Hematopoietic multipotent progenitor cell treated with erythropoietin and hydrocortisone succinate and interleukin-3 and kit ligand, for 15 days (in vitro differentiated cells): ENCODE measurements at regions not wholly inside any gene's neighbourhood (a gene's known extent, or its start where the extent isn't known, plus 50 kb on each side); places are given as distances from the start of the nearest gene placed in this dataset.
"Not testable (repeated sequence)": the region's sequence is repeated elsewhere in the genome, so short reads cannot be mapped to it uniquely, and the experiment has no call there.

ENCODE experiments used
- DNase-seq: peaks from one replicate; pipeline ENCODE4 v3.0.0-alpha.2; 2015; ENCODE audit warnings: low spot score

DNA sequence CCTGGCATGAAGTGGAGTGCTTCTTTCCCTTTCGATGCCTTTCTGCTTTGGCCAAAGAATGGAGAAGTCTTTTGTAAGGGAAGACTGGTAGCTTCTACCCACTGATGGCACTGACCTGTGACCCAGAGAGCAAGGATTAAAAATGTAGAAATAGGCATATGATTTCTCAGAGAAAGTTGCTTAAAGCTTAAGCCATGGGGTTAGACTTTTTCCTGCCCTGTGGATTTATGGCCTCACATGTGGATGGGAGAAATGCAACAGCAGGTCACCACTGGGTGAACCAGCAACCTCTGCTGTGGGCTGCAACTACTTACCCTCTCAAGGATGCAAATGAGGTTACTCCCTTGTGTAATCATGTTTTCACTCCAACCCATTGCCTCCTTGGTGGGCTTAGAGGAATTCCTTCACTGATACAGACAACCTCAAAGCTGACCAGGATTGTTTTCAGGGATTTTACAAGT lies 86.7 kb upstream of the CDC42EP3 start:
- not testable (repeated sequence) for DNase-seq

- DNase-seq, result not testable (repeated sequence)
Observed at GRCh38 chr2:37759989-37760388, 88.5 kb upstream of the CDC42EP3 start.

GRCh38 chr2:37760471-37760870 lies 89.0 kb upstream of the CDC42EP3 start:
- DNase-seq, result no peak

DNA sequence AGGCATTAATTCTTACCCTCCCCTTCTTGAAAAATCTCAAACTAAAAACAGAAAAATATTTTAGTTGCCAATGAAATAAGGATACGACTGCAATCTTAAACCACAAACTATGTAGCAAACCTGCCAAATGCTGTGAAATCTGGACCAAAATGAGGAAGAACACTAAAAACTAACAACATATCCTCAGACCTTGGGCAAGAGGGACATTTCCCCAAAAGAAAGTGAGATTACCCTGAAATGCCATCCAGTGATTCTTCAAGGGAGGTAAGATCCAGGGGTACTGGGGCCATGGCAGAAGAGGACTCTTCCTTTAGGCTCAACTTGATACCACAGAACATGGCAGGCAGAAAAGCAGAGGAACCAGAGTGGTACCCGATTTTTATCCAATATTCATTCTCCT lies 90.8 kb upstream of the CDC42EP3 start:
- DNase-seq, result not testable (repeated sequence)

DNA sequence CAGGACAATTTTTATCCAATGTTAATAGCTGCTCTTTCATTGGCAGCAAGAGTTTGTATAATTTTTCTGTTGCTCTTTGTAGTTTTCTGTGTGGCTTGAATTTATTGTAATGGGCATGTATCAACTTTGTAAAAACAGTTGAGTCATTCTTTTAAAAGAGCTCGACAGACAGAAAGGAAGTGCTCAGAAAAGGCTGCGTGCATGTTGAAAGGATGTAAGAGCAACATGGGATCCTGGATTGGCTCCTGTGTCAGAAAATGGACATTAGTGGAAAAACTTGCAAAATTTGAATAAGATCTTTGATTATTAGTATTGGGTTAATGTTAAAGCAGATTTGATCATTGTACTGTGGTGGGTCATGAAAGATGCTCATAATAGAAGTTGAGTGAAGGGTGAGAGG lies 93.3 kb upstream of the CDC42EP3 start:
- no peak for DNase-seq

DNA sequence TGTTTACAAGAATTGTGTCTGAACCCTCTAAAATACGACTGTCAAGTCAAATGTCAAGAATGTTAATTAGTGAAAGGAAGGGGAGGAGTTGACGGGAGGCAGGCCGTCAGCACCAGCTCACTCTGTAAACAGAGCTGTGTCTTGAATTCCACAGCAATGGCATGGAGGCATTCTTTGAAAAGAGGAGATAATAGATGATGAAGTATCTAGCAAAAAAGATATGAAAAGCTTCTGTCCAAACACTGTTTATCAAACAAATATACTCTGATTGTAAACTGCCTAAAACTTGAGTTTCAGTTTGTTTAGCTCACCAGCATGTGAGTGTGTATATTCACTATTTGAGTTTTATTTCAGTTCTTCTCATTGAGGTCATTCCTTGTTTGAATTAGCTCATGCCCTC lies 94.7 kb upstream of the CDC42EP3 start:
- DNase-seq, result no peak

DNA sequence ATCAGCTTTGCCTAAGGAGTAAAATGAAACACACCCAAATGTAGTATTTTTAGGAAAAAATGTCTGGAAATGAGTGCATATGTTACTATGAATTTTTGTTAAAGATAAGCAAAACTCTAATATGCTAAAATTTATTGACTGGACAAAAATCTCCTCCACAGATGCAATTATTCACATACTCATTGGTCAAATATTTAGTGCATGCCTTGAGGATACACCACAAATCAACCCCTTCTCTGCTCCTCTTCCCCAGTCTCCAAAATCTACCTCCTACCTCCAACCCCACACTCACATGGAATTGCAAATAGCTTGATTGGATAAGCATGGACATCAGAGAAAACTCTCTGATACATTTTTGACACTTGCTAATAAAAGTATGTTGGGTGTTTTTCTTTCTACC lies 95.6 kb upstream of the CDC42EP3 start:
- no peak for DNase-seq

- no peak for DNase-seq
Observed at GRCh38 chr2:37767959-37768925, 96.8 kb upstream of the CDC42EP3 start.

- DNase-seq, result no peak
Observed at GRCh38 chr2:37769551-37769950, 98.1 kb upstream of the CDC42EP3 start.

GRCh38 chr2:37770797-37771196 lies 99.4 kb upstream of the CDC42EP3 start:
- DNase-seq, result no peak

DNA sequence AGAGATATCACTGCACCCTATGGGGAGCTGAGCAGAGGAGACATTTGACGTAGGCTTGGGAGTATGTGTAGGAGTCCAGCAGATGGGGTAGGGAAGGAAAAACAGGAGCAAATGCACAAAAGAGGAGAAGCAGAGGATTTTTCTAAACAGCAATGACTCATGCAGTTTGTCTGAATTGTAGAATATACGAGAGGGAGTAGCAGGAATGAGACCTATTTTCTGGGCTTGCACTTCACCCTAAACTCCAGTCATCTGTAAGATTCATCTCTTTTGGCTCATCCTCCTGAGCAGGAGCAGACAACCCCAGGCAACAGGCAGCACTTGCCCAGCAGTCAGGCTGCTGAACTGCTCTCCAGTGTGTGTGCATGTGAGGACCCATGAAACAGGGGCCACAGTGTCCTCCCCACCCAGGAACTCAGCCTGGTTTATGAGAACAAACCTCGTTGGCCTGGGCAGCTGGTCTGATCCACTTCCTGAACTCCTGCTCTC lies 100.2 kb upstream of the CDC42EP3 start:
- no peak for DNase-seq

DNA sequence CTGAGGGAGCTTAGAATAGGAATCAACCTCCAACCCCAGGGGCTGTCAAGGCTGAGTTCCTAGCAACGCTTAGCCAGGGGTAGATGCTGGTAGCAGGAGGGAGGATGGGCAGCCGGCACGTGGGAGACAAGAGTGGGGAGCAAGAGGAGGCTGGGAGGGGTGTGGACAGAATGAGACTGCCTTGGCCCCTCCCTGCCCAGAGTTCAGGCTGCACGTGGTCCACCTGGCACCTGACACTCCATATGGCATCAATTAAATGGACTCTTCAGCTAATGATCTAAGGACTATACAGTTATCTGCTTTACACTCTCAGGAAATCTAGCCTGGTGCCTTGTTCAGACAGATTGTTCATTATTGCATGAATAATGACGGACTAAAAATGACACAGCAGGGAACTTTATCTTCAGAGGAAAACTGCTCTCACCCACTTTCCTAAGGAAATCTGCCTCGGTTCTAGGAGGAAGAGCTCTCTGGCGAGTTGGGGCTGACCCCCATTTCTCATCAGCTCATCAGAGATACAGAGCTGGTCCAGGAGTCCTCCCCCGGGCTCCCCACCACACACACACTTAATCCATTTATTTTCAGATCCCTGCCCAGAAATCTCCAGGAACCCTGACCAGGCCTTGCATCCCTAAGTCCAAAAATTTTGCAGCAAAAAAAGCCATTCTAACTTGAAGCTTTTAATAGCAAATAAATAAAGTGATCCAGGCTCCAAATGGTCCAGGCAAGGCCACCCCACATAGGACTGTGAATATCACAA lies 102.1 kb upstream of the CDC42EP3 start:
- no peak for DNase-seq

- DNase-seq, result not testable (repeated sequence)
Observed at GRCh38 chr2:37774171-37774944, 102.9 kb upstream of the CDC42EP3 start.

GRCh38 chr2:37774976-37775907 lies 103.8 kb upstream of the CDC42EP3 start:
- no peak for DNase-seq

GRCh38 chr2:37775908-37776250 lies 104.4 kb upstream of the CDC42EP3 start:
- no peak for DNase-seq

- DNase-seq, result no peak
Observed at GRCh38 chr2:37776487-37776886, 105.0 kb upstream of the CDC42EP3 start.

- no peak for DNase-seq
Observed at GRCh38 chr2:37779139-37779538, 107.7 kb upstream of the CDC42EP3 start.

DNA sequence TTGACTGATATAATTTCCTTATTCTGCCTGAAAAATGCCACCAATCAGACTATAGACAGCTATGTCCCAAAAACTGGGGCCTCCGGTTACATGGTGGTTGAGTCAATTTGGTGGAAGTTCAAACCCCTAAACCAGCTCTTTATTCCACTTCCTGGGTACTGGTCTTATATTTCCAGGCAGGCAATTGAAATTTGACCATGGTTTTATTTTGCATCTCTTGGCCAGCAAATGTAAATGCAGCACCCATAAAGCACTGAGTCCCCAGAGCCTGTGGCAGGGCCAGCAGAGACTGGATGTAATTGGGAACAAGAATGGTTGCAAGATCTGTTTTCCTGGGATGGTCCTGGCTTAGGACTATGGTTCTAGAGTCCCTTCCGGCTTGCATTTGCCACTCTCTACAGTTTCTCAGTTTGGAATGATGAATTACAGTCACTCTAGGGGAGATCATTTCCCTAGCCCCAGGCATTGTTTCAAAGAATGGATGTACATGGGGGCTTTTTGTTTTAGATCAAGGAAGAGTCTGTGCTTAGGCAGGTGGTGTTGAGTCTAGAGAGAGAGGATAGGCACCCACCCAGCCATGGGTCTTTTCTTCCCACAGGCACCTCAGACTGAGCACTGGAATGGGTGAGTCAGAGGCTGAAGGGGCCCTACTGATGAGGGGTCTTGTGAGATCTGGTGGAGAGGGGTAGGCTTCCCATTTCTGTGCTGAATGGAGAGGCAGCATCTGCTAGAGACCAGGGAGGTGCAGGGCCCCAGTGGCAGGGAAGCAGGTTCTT lies 108.4 kb upstream of the CDC42EP3 start:
- DNase-seq, result no peak

GRCh38 chr2:37780387-37780676 lies 108.9 kb upstream of the CDC42EP3 start:
- DNase-seq, result no peak

DNA sequence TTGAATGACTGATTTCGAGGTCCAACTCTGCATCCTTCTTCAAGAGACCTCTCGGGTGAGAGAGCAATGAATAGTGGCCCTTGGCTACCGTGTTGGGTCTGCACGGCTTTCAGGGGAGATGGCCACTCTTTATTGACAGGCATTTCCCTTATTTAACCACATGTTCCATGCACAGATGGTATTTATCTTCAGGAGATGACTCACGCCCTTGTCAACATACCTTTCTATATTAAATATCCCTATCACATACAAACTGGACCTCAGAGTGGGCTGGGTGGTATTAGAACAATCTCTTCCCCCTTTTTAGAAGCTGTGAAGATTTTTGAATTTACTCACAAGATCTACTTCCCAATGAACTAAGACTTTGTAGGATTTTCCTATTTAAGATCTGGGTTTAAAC lies 109.6 kb upstream of the CDC42EP3 start:
- no peak for DNase-seq
